ENCODE measurements at regions not wholly inside any gene's neighbourhood (a gene's known extent, or its start where the extent isn't known, plus 50 kb on each side); places are given as distances from the start of the nearest gene placed in this dataset.

DNA sequence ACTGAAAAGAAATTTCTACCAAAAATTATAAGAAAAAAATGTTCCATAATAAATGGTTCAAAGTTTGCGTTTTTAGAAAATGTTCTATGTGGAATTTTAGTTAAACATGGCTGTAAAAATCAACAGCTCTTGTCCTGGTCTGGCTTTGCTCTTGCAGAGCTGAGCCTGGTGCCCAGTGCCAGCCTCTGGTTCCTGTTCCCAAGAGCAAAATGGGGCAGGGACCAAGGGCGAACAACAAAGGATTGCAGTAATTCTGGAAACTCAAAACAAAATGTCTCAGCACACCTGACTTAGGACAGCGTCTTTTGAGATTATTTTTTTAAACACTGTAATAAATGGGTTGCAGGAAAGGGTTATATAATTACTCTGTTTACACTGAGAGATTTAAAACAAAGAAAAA lies 174.7 kb downstream of the ANAPC1 start:
- TF ChIP-seq, protein P1, sequence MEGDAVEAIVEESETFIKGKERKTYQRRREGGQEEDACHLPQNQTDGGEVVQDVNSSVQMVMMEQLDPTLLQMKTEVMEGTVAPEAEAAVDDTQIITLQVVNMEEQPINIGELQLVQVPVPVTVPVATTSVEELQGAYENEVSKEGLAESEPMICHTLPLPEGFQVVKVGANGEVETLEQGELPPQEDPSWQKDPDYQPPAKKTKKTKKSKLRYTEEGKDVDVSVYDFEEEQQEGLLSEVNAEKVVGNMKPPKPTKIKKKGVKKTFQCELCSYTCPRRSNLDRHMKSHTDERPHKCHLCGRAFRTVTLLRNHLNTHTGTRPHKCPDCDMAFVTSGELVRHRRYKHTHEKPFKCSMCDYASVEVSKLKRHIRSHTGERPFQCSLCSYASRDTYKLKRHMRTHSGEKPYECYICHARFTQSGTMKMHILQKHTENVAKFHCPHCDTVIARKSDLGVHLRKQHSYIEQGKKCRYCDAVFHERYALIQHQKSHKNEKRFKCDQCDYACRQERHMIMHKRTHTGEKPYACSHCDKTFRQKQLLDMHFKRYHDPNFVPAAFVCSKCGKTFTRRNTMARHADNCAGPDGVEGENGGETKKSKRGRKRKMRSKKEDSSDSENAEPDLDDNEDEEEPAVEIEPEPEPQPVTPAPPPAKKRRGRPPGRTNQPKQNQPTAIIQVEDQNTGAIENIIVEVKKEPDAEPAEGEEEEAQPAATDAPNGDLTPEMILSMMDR (IDR thresholded peaks at IDR 0.05): no peak
- no peak for TF ChIP-seq POLR2AphosphoS5 (IDR thresholded peaks at IDR 0.05)
- no peak for TF ChIP-seq EP300 (IDR thresholded peaks at IDR 0.05)

All from gastroesophageal sphincter (tissue), 3 donors.